WTC11 (cell line): ENCODE measurements at regions not wholly inside any gene's neighbourhood (a gene's known extent, or its start where the extent isn't known, plus 50 kb on each side); places are given as distances from the start of the nearest gene placed in this dataset.

Experiments used
- CTCF ChIP-seq: fragments of 200-600 bp; IDR thresholded peaks from 2 replicates; pipeline ENCODE4 v1.8.0; 2022; ENCODE audit warnings: antibody characterized with exemption
- FOXK1 ChIP-seq: sonication (generic); formaldehyde crosslinking; IDR thresholded peaks from 2 replicates; pipeline ENCODE4 v1.8.0; 2022; ENCODE audit warnings: mild to moderate bottlenecking, moderate library complexity, missing genetic modification reagents
- HMGXB4 ChIP-seq: sonication (generic); formaldehyde crosslinking; IDR thresholded peaks from 2 replicates; pipeline ENCODE4 v1.8.1; 2023; ENCODE audit warnings: mild to moderate bottlenecking, moderate library complexity, missing genetic modification reagents
- SMAD3 ChIP-seq: sonication (generic); formaldehyde crosslinking; IDR thresholded peaks from 2 replicates; pipeline ENCODE4 v1.8.0; 2022; ENCODE audit warnings: missing genetic modification reagents, mild to moderate bottlenecking, borderline replicate concordance
- ZNF317 ChIP-seq: sonication (generic); formaldehyde crosslinking; IDR thresholded peaks from 2 replicates; pipeline ENCODE4 v1.8.1; 2023; ENCODE audit warnings: low read depth, mild to moderate bottlenecking, moderate library complexity, missing genetic modification reagents, borderline replicate concordance
- TF ChIP-seq, protein P1 (sequence below): sonication (generic); formaldehyde crosslinking; IDR thresholded peaks from 2 replicates; pipeline ENCODE4 v1.8.1; 2023; ENCODE audit warnings: mild to moderate bottlenecking, missing genetic modification reagents, moderate library complexity

DNA sequence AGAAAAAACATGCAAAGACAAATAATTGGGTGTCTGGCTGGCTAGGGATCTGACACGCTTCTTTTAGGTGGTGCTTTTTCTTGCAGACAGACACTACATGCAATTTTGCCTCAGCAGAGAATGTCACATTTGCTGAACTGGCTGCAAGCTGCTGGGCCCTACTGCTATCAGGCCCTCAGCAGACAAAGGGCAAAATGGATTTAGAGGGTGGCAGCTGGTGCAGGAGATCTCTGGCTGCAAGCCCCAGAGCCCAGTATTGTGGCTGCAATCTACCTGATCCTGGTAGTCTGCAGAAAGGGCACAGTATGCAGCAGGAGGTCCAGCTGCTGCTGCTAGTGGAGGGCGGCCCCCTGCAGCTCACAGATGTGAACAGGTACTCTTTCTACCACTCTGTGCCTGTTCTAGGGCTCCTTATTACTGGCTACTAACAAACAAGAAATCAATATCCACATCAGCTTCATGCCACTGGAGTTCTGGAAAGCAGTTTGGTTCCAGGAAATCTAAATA is 796.7 kb upstream of the CELF4 start:
- TF ChIP-seq ZNF317 (CRISPR knock-in tag): no peak
- TF ChIP-seq, protein P1, sequence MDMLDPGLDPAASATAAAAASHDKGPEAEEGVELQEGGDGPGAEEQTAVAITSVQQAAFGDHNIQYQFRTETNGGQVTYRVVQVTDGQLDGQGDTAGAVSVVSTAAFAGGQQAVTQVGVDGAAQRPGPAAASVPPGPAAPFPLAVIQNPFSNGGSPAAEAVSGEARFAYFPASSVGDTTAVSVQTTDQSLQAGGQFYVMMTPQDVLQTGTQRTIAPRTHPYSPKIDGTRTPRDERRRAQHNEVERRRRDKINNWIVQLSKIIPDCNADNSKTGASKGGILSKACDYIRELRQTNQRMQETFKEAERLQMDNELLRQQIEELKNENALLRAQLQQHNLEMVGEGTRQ (CRISPR knock-in tag): no peak
- TF ChIP-seq SMAD3 (CRISPR knock-in tag): no peak
- TF ChIP-seq CTCF: no peak
- TF ChIP-seq FOXK1 (CRISPR knock-in tag): no peak
- no peak for TF ChIP-seq HMGXB4 (CRISPR knock-in tag)
